ENCODE measurements at regions not wholly inside any gene's neighbourhood (a gene's known extent, or its start where the extent isn't known, plus 50 kb on each side); places are given as distances from the start of the nearest gene placed in this dataset.

DNA sequence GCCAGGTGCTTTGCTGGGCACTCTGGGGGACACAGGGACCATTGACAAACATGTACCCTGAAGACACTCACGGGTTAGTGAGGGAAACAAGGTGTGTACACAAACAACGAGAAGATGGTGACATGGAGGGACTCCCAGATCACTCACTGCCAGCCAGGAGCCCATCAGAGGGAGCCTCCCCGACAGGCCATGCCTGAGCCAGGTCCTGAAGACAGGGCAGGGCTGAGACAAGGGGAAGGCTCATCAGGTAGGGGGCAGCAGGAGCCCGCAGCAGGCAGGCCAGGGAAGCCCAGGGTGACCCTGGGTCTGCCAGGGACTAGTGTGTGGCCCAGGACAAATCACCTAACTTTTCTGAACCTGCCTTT, 127.9 kb downstream of the BUD13 start:
- no peaks in the 10 kb centered on the region for H3K4me1 ChIP-seq
- no peaks in the 10 kb centered on the region for H3K36me3 ChIP-seq
- intact Hi-C loops (cut with DNase I): no loop called here
- no peak overlapping the region for H3K4me3 ChIP-seq
- DNase-seq: no peak
- no peaks in the 10 kb centered on the region for H3K9me3 ChIP-seq
- TF ChIP-seq CTCF (IDR thresholded peaks at IDR 0.05) (no peak), POLR2A (IDR thresholded peaks at IDR 0.05) (no peak)
- WGBS, 2 donors: 22 to 38% methylated on average over 2 to 3 of the region's 4 CpGs
- H3K27me3 ChIP-seq: peaks cover 0 to 30% (median 0%) of the 10 kb centered on the region in 4 donors
- no peak overlapping the region for H3K27ac ChIP-seq

GRCh38 chr11:116644201-116644940, 128.4 kb downstream of the BUD13 start:
- H3K4me3 ChIP-seq: no peak overlapping the region
- no peaks in the 10 kb centered on the region for H3K9me3 ChIP-seq
- H3K27me3 ChIP-seq: peaks cover 0 to 28% (median 0%) of the 10 kb centered on the region in 4 donors
- DNase-seq: no peak
- WGBS, 2 donors: 42 to 53% methylated on average over 13 to 15 of the region's 16 CpGs
- H3K4me1 ChIP-seq: no peaks in the 10 kb centered on the region
- no peak overlapping the region for H3K27ac ChIP-seq
- intact Hi-C loops (cut with DNase I): no loop called here
- no peaks in the 10 kb centered on the region for H3K36me3 ChIP-seq
- no peak for TF ChIP-seq CTCF (IDR thresholded peaks at IDR 0.05)
- TF ChIP-seq POLR2A (IDR thresholded peaks at IDR 0.05): no peak

DNA sequence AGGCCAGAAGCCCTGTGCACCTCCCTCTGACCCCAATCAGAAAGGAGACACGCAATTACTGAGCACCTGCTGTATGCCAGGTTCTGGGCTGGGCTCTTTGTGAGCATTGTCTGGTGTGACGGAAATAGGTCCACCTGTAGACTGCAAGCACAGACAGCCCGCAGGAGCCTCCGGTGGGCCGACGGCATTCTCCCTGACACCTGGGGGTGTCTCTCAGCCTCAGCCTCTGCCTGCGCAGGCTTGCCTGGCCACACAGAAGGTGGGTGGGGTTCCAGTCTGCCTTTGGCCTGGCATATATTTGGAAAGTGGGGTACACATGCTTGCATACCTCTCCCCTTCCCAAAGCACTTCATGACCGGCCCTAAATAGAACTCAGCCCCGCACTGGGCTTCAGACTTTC, 129.3 kb downstream of the BUD13 start:
- intact Hi-C loops (cut with DNase I): no loop called here
- no peaks in the 10 kb centered on the region for H3K36me3 ChIP-seq
- H3K27ac ChIP-seq: no peak overlapping the region
- WGBS, 2 donors: 28 to 68% methylated on average over 5 to 6 of the region's 9 CpGs
- H3K4me1 ChIP-seq: no peaks in the 10 kb centered on the region
- TF ChIP-seq CTCF (IDR thresholded peaks at IDR 0.05) (no peak), POLR2A (IDR thresholded peaks at IDR 0.05) (no peak)
- peaks cover 0 to 28% (median 0%) of the 10 kb centered on the region in 4 donors for H3K27me3 ChIP-seq
- no peaks in the 10 kb centered on the region for H3K9me3 ChIP-seq
- no peak for DNase-seq
- H3K4me3 ChIP-seq: no peak overlapping the region

DNA sequence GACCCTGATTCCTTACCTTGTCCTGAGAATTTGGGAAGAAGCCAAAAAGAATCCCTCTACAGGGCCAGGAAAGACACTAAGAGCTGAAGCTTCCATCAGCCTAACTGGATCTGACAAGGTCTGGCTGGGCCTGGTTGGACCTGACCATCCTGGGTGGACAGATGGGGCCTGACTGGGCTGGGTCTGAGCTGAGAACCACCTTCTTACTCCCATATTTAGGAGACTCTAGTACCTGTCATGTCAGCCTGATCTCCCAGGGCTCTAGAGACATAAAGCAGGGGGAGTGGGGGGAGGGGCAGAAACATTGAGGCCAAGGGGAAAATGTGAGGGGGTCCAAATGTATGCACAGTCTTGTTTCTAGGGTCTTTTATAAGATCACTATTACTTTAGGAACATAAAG, 129.9 kb downstream of the BUD13 start:
- DNase-seq: no peak
- Histone ChIP-seq H3K9me3 (no peaks in the 10 kb centered on the region), H3K27ac (no peak overlapping the region), H3K36me3 (no peaks in the 10 kb centered on the region), H3K27me3 (peaks cover 0 to 28% (median 0%) of the 10 kb centered on the region in 4 donors), H3K4me3 (no peak overlapping the region), H3K4me1 (no peaks in the 10 kb centered on the region)
- no peak for TF ChIP-seq CTCF (IDR thresholded peaks at IDR 0.05)
- TF ChIP-seq POLR2A (IDR thresholded peaks at IDR 0.05): no peak
- intact Hi-C loops (cut with DNase I): no loop called here

- Histone ChIP-seq H3K27ac (no peak overlapping the region), H3K9me3 (no peaks in the 10 kb centered on the region), H3K27me3 (peaks cover 0 to 28% (median 0%) of the 10 kb centered on the region in 4 donors), H3K4me1 (no peaks in the 10 kb centered on the region), H3K36me3 (no peaks in the 10 kb centered on the region), H3K4me3 (no peak overlapping the region)
- TF ChIP-seq POLR2A (IDR thresholded peaks at IDR 0.05) (no peak), CTCF (IDR thresholded peaks at IDR 0.05) (no peak)
- intact Hi-C loops (cut with DNase I): no loop called here
- 91 to 100% methylated on average over 1 of the region's 1 CpG for WGBS, 2 donors
- no peak for DNase-seq
Observed at GRCh38 chr11:116642481-116642880, 130.3 kb downstream of the BUD13 start.

Measured in esophagus squamous epithelium (tissue), 5 donors.